ENCODE measurements at regions not wholly inside any gene's neighbourhood (a gene's known extent, or its start where the extent isn't known, plus 50 kb on each side); places are given as distances from the start of the nearest gene placed in this dataset.
A peak's percentile ranks its signal among the peaks of the same experiment; 100 is the strongest.

GRCh38 chr10:30793093-30793492, 163.5 kb upstream of the LYZL2 start:
- no peak for DNase-seq (ENCODE audit: low read depth in 3 of 3)

GRCh38 chr10:30792025-30792424, 162.5 kb upstream of the LYZL2 start:
- DNase-seq (ENCODE audit: low read depth in 3 of 3): no peak

- no peak for DNase-seq (ENCODE audit: low read depth in 3 of 3)
Measured at GRCh38 chr10:30791197-30791611, 161.7 kb upstream of the LYZL2 start.

GRCh38 chr10:30789806-30790205, 160.3 kb upstream of the LYZL2 start:
- no peak for DNase-seq (ENCODE audit: low read depth in 3 of 3)

- no peak for DNase-seq (ENCODE audit: low read depth in 3 of 3)
Measured at GRCh38 chr10:30788307-30788706, 158.8 kb upstream of the LYZL2 start.

GRCh38 chr10:30786906-30787305, 157.4 kb upstream of the LYZL2 start:
- DNase-seq (ENCODE audit: low read depth in 3 of 3): no peak

GRCh38 chr10:30786131-30786530, 156.6 kb upstream of the LYZL2 start:
- DNase-seq (ENCODE audit: low read depth in 3 of 3): no peak

- DNase-seq (ENCODE audit: low read depth in 3 of 3): peak in 1 of 3 experiments; percentile 14
Measured at GRCh38 chr10:30784897-30785605, 155.5 kb upstream of the LYZL2 start.

- no peak for DNase-seq (ENCODE audit: low read depth in 3 of 3)
Measured at GRCh38 chr10:30784524-30784896, 155.0 kb upstream of the LYZL2 start.

- peak; percentile 69 to 82 (median 70) for DNase-seq (ENCODE audit: low read depth in 3 of 3)
Measured at GRCh38 chr10:30783939-30784501, 154.5 kb upstream of the LYZL2 start.

GRCh38 chr10:30782537-30783461, 153.2 kb upstream of the LYZL2 start:
- no peak for DNase-seq (ENCODE audit: low read depth in 3 of 3)

GRCh38 chr10:30782157-30782536, 152.6 kb upstream of the LYZL2 start:
- no peak for DNase-seq (ENCODE audit: low read depth in 3 of 3)

GRCh38 chr10:30781670-30782121, 152.1 kb upstream of the LYZL2 start:
- DNase-seq (ENCODE audit: low read depth in 3 of 3): no peak

GRCh38 chr10:30778769-30779168, 149.2 kb upstream of the LYZL2 start:
- no peak for DNase-seq (ENCODE audit: low read depth in 3 of 3)

GRCh38 chr10:30775779-30776591, 146.4 kb upstream of the LYZL2 start:
- DNase-seq (ENCODE audit: low read depth in 3 of 3): no peak

GRCh38 chr10:30774261-30774660, 144.7 kb upstream of the LYZL2 start:
- DNase-seq (ENCODE audit: low read depth in 3 of 3): no peak

- DNase-seq (ENCODE audit: low read depth in 3 of 3): no peak
Measured at GRCh38 chr10:30773501-30773900, 143.9 kb upstream of the LYZL2 start.

- DNase-seq (ENCODE audit: low read depth in 3 of 3): no peak
Measured at GRCh38 chr10:30770816-30771215, 141.3 kb upstream of the LYZL2 start.

GRCh38 chr10:30770229-30770628, 140.7 kb upstream of the LYZL2 start:
- no peak for DNase-seq (ENCODE audit: low read depth in 3 of 3)

- DNase-seq (ENCODE audit: low read depth in 3 of 3): no peak
Measured at GRCh38 chr10:30769361-30769760, 139.8 kb upstream of the LYZL2 start.

- DNase-seq (ENCODE audit: low read depth in 3 of 3): no peak
Measured at GRCh38 chr10:30765616-30766015, 136.1 kb upstream of the LYZL2 start.

Data from stimulated activated CD4-positive, alpha-beta T cell treated with anti-CD3 and anti-CD28 coated beads, TNF-alpha, amount 100 ng/mL, for 24 hours (primary cell).